IMR-90 (cell line): ENCODE measurements at regions not wholly inside any gene's neighbourhood (a gene's known extent, or its start where the extent isn't known, plus 50 kb on each side); places are given as distances from the start of the nearest gene placed in this dataset.

Experiments used
- ATAC-seq: fragments of 200-7000 bp; cut with Tn5 transposase; 2 replicates; pipeline ENCODE4 v1.9.1; 2020; ENCODE audit warnings: low read depth, mild to moderate bottlenecking, moderate library complexity
- BruUV-seq: library from RNA; stranded (reverse); fragments of 400-500 nt; replicated peaks from 2 replicates; lab custom pipeline; 2021; lab: Mats Ljungman, UMichigan
- CTCF ChIA-PET: fragments of 300-600 bp; formaldehyde crosslinking; extraction: SDS; loops from one replicate; lab custom pipeline; 2021; ENCODE audit warnings: antibody characterized with exemption; lab: Yijun Ruan, JAX
- POLR2A ChIA-PET: fragments of 300-600 bp; sonication (Branson Sonifier 250); formaldehyde crosslinking; loops from one replicate; lab custom pipeline; 2022; ENCODE audit warnings: antibody characterized with exemption; ENCODE audit not compliant: unreplicated experiment; lab: Charles Lee
- DNase-seq: peaks from one replicate; pipeline ENCODE4 v3.0.0; 2013
- H2AFZ ChIP-seq: replicated peaks from 2 replicates; pipeline ENCODE3; 2013; ENCODE audit warnings: low read length, mild to moderate bottlenecking; ENCODE audit not compliant: poor library complexity
- H2AK5ac ChIP-seq: 2 replicates; pipeline ENCODE4 v1.6.1; 2013; ENCODE audit warnings: low read depth, low read length, inconsistent platforms
- H2AK9ac ChIP-seq: replicated peaks from 2 replicates; pipeline ENCODE3; 2013; ENCODE audit warnings: mild to moderate bottlenecking, low read depth, low read length, moderate library complexity; ENCODE audit not compliant: poor library complexity
- H2BK120ac ChIP-seq: 2 replicates; pipeline ENCODE4 v1.6.1; 2013; ENCODE audit warnings: low read depth, low read length, inconsistent platforms
- H2BK15ac ChIP-seq: 3 replicates; pipeline ENCODE4 v1.6.1; 2013; ENCODE audit warnings: low read depth, low read length, inconsistent platforms
- H2BK20ac ChIP-seq: 2 replicates; pipeline ENCODE4 v1.6.1; 2013; ENCODE audit warnings: low read depth, mild to moderate bottlenecking, inconsistent platforms, low read length, moderate library complexity
- H2BK5ac ChIP-seq: 2 replicates; pipeline ENCODE4 v1.6.1; 2013; ENCODE audit warnings: mild to moderate bottlenecking, low read depth, low read length, inconsistent platforms; ENCODE audit not compliant: poor library complexity, severe bottlenecking
- H3K14ac ChIP-seq: replicated peaks from 2 replicates; pipeline ENCODE4 v1.6.1; 2013; ENCODE audit warnings: low read depth, low read length, inconsistent platforms
- H3K18ac ChIP-seq: 2 replicates; pipeline ENCODE4 v1.6.1; 2013; ENCODE audit warnings: low read depth, low read length, control low read depth
- H3K23ac ChIP-seq: 2 replicates; pipeline ENCODE4 v1.6.1; 2013; ENCODE audit warnings: low read depth, low read length, inconsistent platforms
- H3K27ac ChIP-seq: 2 replicates; pipeline ENCODE4 v1.5.1; 2013; ENCODE audit warnings: mild to moderate bottlenecking, control low read depth, low read length; ENCODE audit not compliant: insufficient read depth
- H3K27me3 ChIP-seq: 2 replicates; pipeline ENCODE4 v1.6.1; 2013; ENCODE audit warnings: low read length; ENCODE audit not compliant: control insufficient read depth, insufficient read depth
- H3K36me3 ChIP-seq: 2 replicates; pipeline ENCODE4 v1.6.1; 2013; ENCODE audit warnings: low read length, mixed read lengths; ENCODE audit not compliant: control insufficient read depth, insufficient read depth
- H3K4ac ChIP-seq: 2 replicates; pipeline ENCODE4 v1.6.1; 2013; ENCODE audit warnings: low read depth, low read length, inconsistent platforms
- H3K4me1 ChIP-seq: 2 replicates; pipeline ENCODE4 v1.6.1; 2013; ENCODE audit warnings: low read length, mixed read lengths; ENCODE audit not compliant: control insufficient read depth, insufficient read depth
- H3K4me2 ChIP-seq: 2 replicates; pipeline ENCODE4 v1.6.1; 2013; ENCODE audit warnings: low read depth, mild to moderate bottlenecking, control low read depth, low read length, moderate library complexity
- H3K4me3 ChIP-seq: 2 replicates; pipeline ENCODE4 v1.5.1; 2013; ENCODE audit warnings: low read depth, mild to moderate bottlenecking, control low read depth, low read length, moderate library complexity; ENCODE audit not compliant: insufficient read depth
- H3K56ac ChIP-seq: 2 replicates; pipeline ENCODE4 v1.6.1; 2013; ENCODE audit warnings: low read length, inconsistent platforms; ENCODE audit not compliant: insufficient read depth; ENCODE audit errors: extremely low read depth
- H3K79me1 ChIP-seq, 2 experiments: 2 replicates each; pipeline ENCODE4 v1.6.1; 2013; ENCODE audit warnings: low read length in 2 of 2, inconsistent platforms in 1 of 2, low read depth in 1 of 2
- H3K9ac ChIP-seq: 2 replicates; pipeline ENCODE4 v1.6.1; 2013; ENCODE audit warnings: low read depth, low read length, control low read depth
- H3K9me1 ChIP-seq: 2 replicates; pipeline ENCODE4 v1.6.1; 2013; ENCODE audit warnings: low read length, inconsistent platforms; ENCODE audit not compliant: insufficient read depth
- H3K9me3 ChIP-seq: 2 replicates; pipeline ENCODE4 v1.6.1; 2013; ENCODE audit warnings: low read length; ENCODE audit not compliant: control insufficient read depth, insufficient read depth
- H4K20me1 ChIP-seq: 2 replicates; pipeline ENCODE4 v1.6.1; 2013; ENCODE audit warnings: low read length, inconsistent platforms; ENCODE audit not compliant: insufficient read depth
- H4K5ac ChIP-seq: 2 replicates; pipeline ENCODE4 v1.6.1; 2013; ENCODE audit warnings: mild to moderate bottlenecking, low read depth, low read length, control low read depth
- H4K8ac ChIP-seq, 2 experiments: 2 replicates each; pipeline ENCODE4 v1.6.1; 2013; ENCODE audit warnings: low read depth in 2 of 2, low read length in 2 of 2, control low read depth in 1 of 2, inconsistent platforms in 1 of 2
- H4K91ac ChIP-seq: 2 replicates; pipeline ENCODE4 v1.6.1; 2013; ENCODE audit warnings: low read depth, low read length, inconsistent platforms; ENCODE audit not compliant: insufficient read depth
- CTCF ChIP-seq: conservative IDR thresholded peaks from 2 replicates; pipeline ENCODE4 v1.5.1; 2012; ENCODE audit warnings: mild to moderate bottlenecking, low read depth, low read length, improper control_type of control experiment
- MXI1 ChIP-seq: IDR thresholded peaks from 2 replicates; pipeline ENCODE4 v1.6.1; 2012; ENCODE audit warnings: low read depth, mild to moderate bottlenecking, low read length, moderate library complexity, borderline replicate concordance
- WGBS, 2 experiments: methylation state at CpG; one replicate each; pipeline versions ENCODE4 v1.1.5 to v1.1.7; 2013; ENCODE audit warnings: missing lambda C conversion rate in 2 of 2; ENCODE audit not compliant: insufficient read length in 1 of 2; ENCODE audit errors: extremely low coverage in 2 of 2; 5-methylcytosine and 5-hydroxymethylcytosine counted together
- dilution Hi-C: fragments of 300-500 bp; cut with HindIII; formaldehyde crosslinking; loops from one replicate; pipeline ENCODE4 v1.14.3; 2018; ENCODE audit warnings: low sequenced_read_pairs; ENCODE audit not compliant: unreplicated experiment
- in situ Hi-C: fragments of 300-500 bp; cut with MboI; formaldehyde crosslinking; loops from 3 replicates; pipeline ENCODE4 v1.14.3; 2019; ENCODE audit warnings: low sequenced_read_pairs, inconsistent platforms, mixed read lengths
- intact Hi-C: fragments of 100-400 bp; cut with micrococcal nuclease; formaldehyde crosslinking; loops from 2 replicates; pipeline ENCODE4 v1.10.0; 2022

- Histone ChIP-seq H3K27ac (no peak overlapping the region), H2BK15ac (no peak overlapping the region), H3K36me3 (no peaks in the 10 kb centered on the region), H3K79me1 (no peaks in the 10 kb centered on the region), H3K56ac (no peak overlapping the region), H2BK120ac (no peak overlapping the region), H3K23ac (no peak overlapping the region), H3K27me3 (no peaks in the 10 kb centered on the region), H4K20me1 (no peaks in the 10 kb centered on the region), H2BK5ac (no peak overlapping the region), H3K18ac (no peak overlapping the region), H3K4me3 (no peak overlapping the region), H3K4me1 (no peaks in the 10 kb centered on the region), H3K9me1 (no peaks in the 10 kb centered on the region), H3K9ac (no peak overlapping the region), H2BK20ac (no peak overlapping the region), H4K8ac (no peak overlapping the region), H2AK9ac (no peak overlapping the region), H4K5ac (no peak overlapping the region), H2AFZ (no peak overlapping the region), H2AK5ac (no peak overlapping the region), H3K4ac (no peak overlapping the region), H4K91ac (no peak overlapping the region), H3K14ac (no peak overlapping the region), H3K4me2 (no peak overlapping the region), H3K9me3 (no peaks in the 10 kb centered on the region)
- CTCF ChIA-PET: interaction anchor here (0.6 kb wide), 1 partner anchor 403 kb away, joined by 9 read pairs; no protein-coding TSS in a partner anchor
- POLR2A ChIA-PET: no interaction called here
- no CpG with 5 or more reads among the region's 3 CpGs for WGBS, 2 experiments
- dilution Hi-C loops (no loop called here), in situ Hi-C loops (no loop called here), intact Hi-C loops (no loop called here)
- no TSS peak for BruUV-seq
- DNase-seq (no peak), ATAC-seq (no peak)
- no peak for TF ChIP-seq MXI1
- 0 out of 2 replicates have a peak, but pooled peaks have one; percentile 2 for TF ChIP-seq CTCF
Measured at GRCh38 chr3:153669527-153669926, 451.7 kb upstream of the ARHGEF26 start.
